SU-DHL-6 (cell line): ENCODE measurements at regions not wholly inside any gene's neighbourhood (a gene's known extent, or its start where the extent isn't known, plus 50 kb on each side); places are given as distances from the start of the nearest gene placed in this dataset.

ENCODE experiments used
- H2AFZ ChIP-seq: fragments of 200-600 bp; sonication (generic); 2 replicates; pipeline ENCODE4 v1.6.1; 2014; ENCODE audit warnings: low read depth, mild to moderate bottlenecking, moderate library complexity, mixed read lengths, antibody characterized with exemption, low read length; ENCODE audit not compliant: severe bottlenecking
- H3F3A ChIP-seq: fragments of 200-600 bp; shearing (Covaris generic); 2 replicates; pipeline ENCODE4 v1.6.0; 2016; ENCODE audit warnings: antibody characterized with exemption, mild to moderate bottlenecking; ENCODE audit not compliant: insufficient read depth
- H3K27ac ChIP-seq: fragments of 200-600 bp; sonication (generic); 2 replicates; pipeline ENCODE4 v1.5.1; 2016; ENCODE audit warnings: low read depth, mild to moderate bottlenecking, low read length, moderate library complexity, mixed read lengths
- H3K27me3 ChIP-seq: fragments of 200-600 bp; sonication (generic), shearing (Covaris generic); 2 replicates; pipeline ENCODE4 v1.6.0; 2014; ENCODE audit warnings: mild to moderate bottlenecking, low read length
- H3K36me3 ChIP-seq: fragments of 200-600 bp; sonication (generic); 2 replicates; pipeline ENCODE4 v1.6.1; 2014; ENCODE audit warnings: mild to moderate bottlenecking, low read length, mixed read lengths
- H3K4me2 ChIP-seq: fragments of 300-600, 200-600 bp; shearing (Covaris generic), sonication (generic); 2 replicates; pipeline ENCODE4 v1.6.0; 2014; ENCODE audit warnings: low read length, low read depth, mild to moderate bottlenecking; ENCODE audit not compliant: poor library complexity, severe bottlenecking
- H3K4me3 ChIP-seq: fragments of 200-600 bp; sonication (generic); 2 replicates; pipeline ENCODE4 v1.5.1; 2014; ENCODE audit warnings: antibody characterized with exemption, low read length, mild to moderate bottlenecking, mixed read lengths; ENCODE audit not compliant: insufficient read depth, poor library complexity, severe bottlenecking
- H3K79me2 ChIP-seq: fragments of 200-600 bp; sonication (generic); 2 replicates; pipeline ENCODE4 v1.6.1; 2014; ENCODE audit warnings: mild to moderate bottlenecking, low read length, moderate library complexity; ENCODE audit not compliant: insufficient read depth
- H3K9ac ChIP-seq: fragments of 200-600 bp; sonication (generic); 2 replicates; pipeline ENCODE4 v1.7.0; 2014; ENCODE audit warnings: mild to moderate bottlenecking, low read length
- H3K9me2 ChIP-seq: fragments of 200-600 bp; sonication (generic); replicated peaks from 2 replicates; pipeline ENCODE4 v1.6.1; 2014; ENCODE audit warnings: low read length; ENCODE audit not compliant: insufficient read depth
- H3K9me3 ChIP-seq: fragments of 200-600 bp; sonication (generic); 2 replicates; pipeline ENCODE4 v1.6.1; 2014; ENCODE audit warnings: low read length, mixed read lengths; ENCODE audit not compliant: insufficient read depth
- H4K20me1 ChIP-seq: fragments of 200-600 bp; sonication (generic); 2 replicates; pipeline ENCODE4 v1.6.1; 2014; ENCODE audit warnings: low read depth, mild to moderate bottlenecking, antibody characterized with exemption, low read length, moderate library complexity, mixed read lengths
- CTCF ChIP-seq: fragments of 200-600 bp; sonication (generic); IDR thresholded peaks from one replicate; pipeline ENCODE4 v1.5.1; 2017; ENCODE audit warnings: antibody characterized with exemption, mild to moderate bottlenecking, low read length, moderate library complexity; ENCODE audit not compliant: insufficient read depth, poor library complexity, severe bottlenecking
- EZH2phosphoT487 ChIP-seq: fragments of 200-600 bp; sonication (generic), shearing (Covaris generic); conservative IDR thresholded peaks from 2 replicates; pipeline ENCODE4 v1.6.1; 2018; ENCODE audit warnings: mild to moderate bottlenecking, antibody characterized with exemption, low read length, moderate library complexity, mixed read lengths

- H3K9ac ChIP-seq, result no peak overlapping the region
- no peak overlapping the region for H3K4me3 ChIP-seq
- no peaks in the 10 kb centered on the region for H3F3A ChIP-seq
- no peaks in the 10 kb centered on the region for H4K20me1 ChIP-seq
- no peaks in the 10 kb centered on the region for H3K79me2 ChIP-seq
- TF ChIP-seq EZH2phosphoT487, result no peak
- no peak for TF ChIP-seq CTCF
- H3K4me2 ChIP-seq, result no peak overlapping the region
- no peak overlapping the region for H2AFZ ChIP-seq
- H3K27ac ChIP-seq, result no peak overlapping the region
- H3K36me3 ChIP-seq, result no peaks in the 10 kb centered on the region
- H3K27me3 ChIP-seq, result no peaks in the 10 kb centered on the region
- H3K9me2 ChIP-seq, result no peaks in the 10 kb centered on the region
- no peaks in the 10 kb centered on the region for H3K9me3 ChIP-seq
Measured at GRCh38 chr20:10856237-10857015, 182.6 kb upstream of the JAG1 start.

- no peaks in the 10 kb centered on the region for H3K36me3 ChIP-seq
- H3K27me3 ChIP-seq, result no peaks in the 10 kb centered on the region
- H3K9me3 ChIP-seq, result no peaks in the 10 kb centered on the region
- no peaks in the 10 kb centered on the region for H3F3A ChIP-seq
- no peaks in the 10 kb centered on the region for H4K20me1 ChIP-seq
- TF ChIP-seq CTCF, result no peak
- no peak for TF ChIP-seq EZH2phosphoT487
- no peak overlapping the region for H2AFZ ChIP-seq
- no peak overlapping the region for H3K4me3 ChIP-seq
- no peak overlapping the region for H3K4me2 ChIP-seq
- no peak overlapping the region for H3K27ac ChIP-seq
- H3K9ac ChIP-seq, result no peak overlapping the region
- H3K9me2 ChIP-seq, result no peaks in the 10 kb centered on the region
- H3K79me2 ChIP-seq, result no peaks in the 10 kb centered on the region
Measured at GRCh38 chr20:10857352-10858070, 183.7 kb upstream of the JAG1 start.

GRCh38 chr20:10861090-10861489 lies 187.3 kb upstream of the JAG1 start:
- H3K36me3 ChIP-seq, result no peaks in the 10 kb centered on the region
- TF ChIP-seq EZH2phosphoT487, result no peak
- no peak for TF ChIP-seq CTCF
- H3K27me3 ChIP-seq, result no peaks in the 10 kb centered on the region
- H2AFZ ChIP-seq, result no peak overlapping the region
- no peaks in the 10 kb centered on the region for H3K79me2 ChIP-seq
- no peak overlapping the region for H3K27ac ChIP-seq
- no peaks in the 10 kb centered on the region for H3F3A ChIP-seq
- no peaks in the 10 kb centered on the region for H3K9me2 ChIP-seq
- no peak overlapping the region for H3K4me3 ChIP-seq
- H4K20me1 ChIP-seq, result no peaks in the 10 kb centered on the region
- no peaks in the 10 kb centered on the region for H3K9me3 ChIP-seq
- no peak overlapping the region for H3K9ac ChIP-seq
- no peak overlapping the region for H3K4me2 ChIP-seq
